Activated B cell treated with CpG ODN at 0.5 μM for 24 hours (primary cell): ENCODE measurements at regions not wholly inside any gene's neighbourhood (a gene's known extent, or its start where the extent isn't known, plus 50 kb on each side); places are given as distances from the start of the nearest gene placed in this dataset.

Source experiments
- ATAC-seq: fragments of 200-7000 bp; cut with Tn5 transposase; one replicate; pipeline ENCODE4 v1.10.0; 2021; ENCODE audit warnings: low read depth, mild to moderate bottlenecking, moderate library complexity
- CTCF ChIA-PET: fragments of 350-600 bp; sonication (Branson Sonifier 250); formaldehyde crosslinking; loops from one replicate; lab custom pipeline; 2021; ENCODE audit warnings: antibody characterized with exemption; lab: Charles Lee
- POLR2A ChIA-PET: fragments of 350-600 bp; sonication (Branson Sonifier 250); formaldehyde crosslinking; loops from one replicate; lab custom pipeline; 2021; ENCODE audit warnings: antibody characterized with exemption; lab: Charles Lee
- DNase-seq: peaks from one replicate; pipeline ENCODE4 v3.0.0; 2022
- H3K27ac Mint-ChIP-seq: one replicate; pipeline ENCODE4 v1.8.0; 2020; ENCODE audit warnings: mixed read lengths
- H3K27me3 Mint-ChIP-seq: one replicate; pipeline ENCODE4 v1.8.0; 2021; ENCODE audit warnings: mixed read lengths
- H3K36me3 Mint-ChIP-seq: one replicate; pipeline ENCODE4 v1.8.0; 2021; ENCODE audit warnings: low read depth, mixed read lengths
- H3K4me1 Mint-ChIP-seq: one replicate; pipeline ENCODE4 v1.8.0; 2021; ENCODE audit warnings: mixed read lengths
- H3K4me3 Mint-ChIP-seq: one replicate; pipeline ENCODE4 v1.8.0; 2020; ENCODE audit warnings: mild to moderate bottlenecking, mixed read lengths
- H3K9me3 Mint-ChIP-seq: one replicate; pipeline ENCODE4 v1.8.0; 2020; ENCODE audit warnings: mixed read lengths
- CTCF ChIP-seq: fragments of 200-600 bp; IDR thresholded peaks from one replicate; pipeline ENCODE4 v1.8.0; 2022; ENCODE audit warnings: antibody characterized with exemption, mild to moderate bottlenecking
- intact Hi-C: fragments of 100-400 bp; cut with micrococcal nuclease; formaldehyde crosslinking; loops from one replicate; pipeline ENCODE4 v1.15.1; 2024

- intact Hi-C loops, result no loop called here
Observed at GRCh38 chr10:130404476-130405055, 268.4 kb downstream of the GLRX3 start.

GRCh38 chr10:130407052-130407451 is 270.9 kb downstream of the GLRX3 start:
- no peaks in the 10 kb centered on the region for H3K4me1 Mint-ChIP-seq
- ATAC-seq, result no peak
- ChIA-PET CTCF (no interaction called here), POLR2A (no interaction called here)
- intact Hi-C loops, result no loop called here
- no peak overlapping the region for H3K27ac Mint-ChIP-seq
- no peak overlapping the region for H3K4me3 Mint-ChIP-seq
- no peaks in the 10 kb centered on the region for H3K36me3 Mint-ChIP-seq
- TF ChIP-seq CTCF, result no peak
- H3K27me3 Mint-ChIP-seq, result no peaks in the 10 kb centered on the region
- DNase-seq, result no peak
- H3K9me3 Mint-ChIP-seq, result no peaks in the 10 kb centered on the region

More at GRCh38 chr10:130404476-130405055, 268.4 kb downstream of the GLRX3 start:
- ChIA-PET POLR2A (no interaction called here), CTCF (no interaction called here)
- Mint-ChIP-seq H3K9me3 (no peaks in the 10 kb centered on the region), H3K27me3 (no peaks in the 10 kb centered on the region), H3K4me1 (no peaks in the 10 kb centered on the region), H3K4me3 (no peak overlapping the region), H3K27ac (no peak overlapping the region), H3K36me3 (no peaks in the 10 kb centered on the region)
- ATAC-seq, result no peak
- no peak for DNase-seq
- no peak for TF ChIP-seq CTCF

- Mint-ChIP-seq H3K9me3 (no peaks in the 10 kb centered on the region), H3K27me3 (no peaks in the 10 kb centered on the region), H3K36me3 (no peaks in the 10 kb centered on the region), H3K4me1 (no peaks in the 10 kb centered on the region), H3K27ac (no peak overlapping the region), H3K4me3 (no peak overlapping the region)
- ATAC-seq (no peak), DNase-seq (no peak)
- TF ChIP-seq CTCF, result no peak
- CTCF ChIA-PET, result no interaction called here
- POLR2A ChIA-PET, result no interaction called here
- intact Hi-C loops, result no loop called here
Observed at GRCh38 chr10:130409331-130409730, 273.1 kb downstream of the GLRX3 start.

- POLR2A ChIA-PET, result no interaction called here
- no peak for TF ChIP-seq CTCF
- Mint-ChIP-seq H3K4me3 (no peak overlapping the region), H3K4me1 (no peaks in the 10 kb centered on the region), H3K27me3 (no peaks in the 10 kb centered on the region), H3K36me3 (no peaks in the 10 kb centered on the region), H3K27ac (no peak overlapping the region), H3K9me3 (no peaks in the 10 kb centered on the region)
- intact Hi-C loops, result no loop called here
- ATAC-seq, result no peak
- CTCF ChIA-PET, result no interaction called here
- DNase-seq, result no peak
Observed at GRCh38 chr10:130409931-130410330, 273.7 kb downstream of the GLRX3 start.

- H3K9me3 Mint-ChIP-seq, result no peaks in the 10 kb centered on the region
- no peaks in the 10 kb centered on the region for H3K36me3 Mint-ChIP-seq
- POLR2A ChIA-PET, result no interaction called here
- no peaks in the 10 kb centered on the region for H3K27me3 Mint-ChIP-seq
- ATAC-seq (no peak), DNase-seq (no peak)
- H3K4me1 Mint-ChIP-seq, result no peaks in the 10 kb centered on the region
- intact Hi-C loops, result no loop called here
- CTCF ChIA-PET, result no interaction called here
- no peak overlapping the region for H3K27ac Mint-ChIP-seq
- TF ChIP-seq CTCF, result no peak
- no peak overlapping the region for H3K4me3 Mint-ChIP-seq
Observed at GRCh38 chr10:130411496-130412085, 275.4 kb downstream of the GLRX3 start.
